ENCODE measurements at regions not wholly inside any gene's neighbourhood (a gene's known extent, or its start where the extent isn't known, plus 50 kb on each side); places are given as distances from the start of the nearest gene placed in this dataset.

- Histone ChIP-seq H3K36me3 (no peaks in the 10 kb centered on the region), H3K9me3 (peaks cover 0 to 3% of the 10 kb centered on the region in 2 donors), H3K4me3 (no peak overlapping the region), H3K4me1 (no peaks in the 10 kb centered on the region), H3K27ac (no peak overlapping the region), H3K27me3 (no peaks in the 10 kb centered on the region)
- TF ChIP-seq CTCF (IDR thresholded peaks at IDR 0.05): no peak
- intact Hi-C loops (cut with DNase I): no loop called here
- no peak for DNase-seq (ENCODE audit: low spot score in 2 of 2)
These were observed 110.6 kb downstream of the GADD45G start for GRCh38 chr9:89715318-89715858.

- intact Hi-C loops (cut with DNase I): no loop called here
- no peaks in the 10 kb centered on the region for H3K36me3 ChIP-seq
- H3K9me3 ChIP-seq: peaks cover 0 to 3% of the 10 kb centered on the region in 2 donors
- H3K4me3 ChIP-seq: no peak overlapping the region
- no peak for DNase-seq (ENCODE audit: low spot score in 2 of 2)
- H3K27me3 ChIP-seq: no peaks in the 10 kb centered on the region
- no peaks in the 10 kb centered on the region for H3K4me1 ChIP-seq
- no peak overlapping the region for H3K27ac ChIP-seq
- TF ChIP-seq CTCF (IDR thresholded peaks at IDR 0.05): no peak
These were observed 111.1 kb downstream of the GADD45G start for GRCh38 chr9:89715881-89716280.

GRCh38 chr9:89716559-89716958 is 111.7 kb downstream of the GADD45G start:
- Histone ChIP-seq H3K4me3 (no peak overlapping the region), H3K27ac (no peak overlapping the region), H3K36me3 (no peaks in the 10 kb centered on the region), H3K4me1 (no peaks in the 10 kb centered on the region), H3K9me3 (peaks cover 0 to 3% of the 10 kb centered on the region in 2 donors), H3K27me3 (no peaks in the 10 kb centered on the region)
- DNase-seq (ENCODE audit: low spot score in 2 of 2): no peak
- TF ChIP-seq CTCF (IDR thresholded peaks at IDR 0.05): no peak
- intact Hi-C loops (cut with DNase I): no loop called here

GRCh38 chr9:89718176-89718575 is 113.4 kb downstream of the GADD45G start:
- Histone ChIP-seq H3K9me3 (peaks cover 0 to 3% of the 10 kb centered on the region in 2 donors), H3K4me1 (no peaks in the 10 kb centered on the region), H3K4me3 (no peak overlapping the region), H3K27ac (no peak overlapping the region), H3K36me3 (no peaks in the 10 kb centered on the region), H3K27me3 (no peaks in the 10 kb centered on the region)
- TF ChIP-seq CTCF (IDR thresholded peaks at IDR 0.05): no peak
- intact Hi-C loops (cut with DNase I): no loop called here
- DNase-seq (ENCODE audit: low spot score in 2 of 2): no peak

GRCh38 chr9:89718651-89719050 is 113.8 kb downstream of the GADD45G start:
- Histone ChIP-seq H3K4me1 (no peaks in the 10 kb centered on the region), H3K36me3 (no peaks in the 10 kb centered on the region), H3K27ac (no peak overlapping the region), H3K27me3 (no peaks in the 10 kb centered on the region), H3K4me3 (no peak overlapping the region), H3K9me3 (peaks cover 0 to 3% of the 10 kb centered on the region in 2 donors)
- intact Hi-C loops (cut with DNase I): no loop called here
- DNase-seq (ENCODE audit: low spot score in 2 of 2): no peak
- TF ChIP-seq CTCF (IDR thresholded peaks at IDR 0.05): no peak

- Histone ChIP-seq H3K4me1 (no peaks in the 10 kb centered on the region), H3K4me3 (no peak overlapping the region), H3K27me3 (no peaks in the 10 kb centered on the region), H3K36me3 (no peaks in the 10 kb centered on the region), H3K27ac (no peak overlapping the region), H3K9me3 (peaks cover 0 to 3% of the 10 kb centered on the region in 2 donors)
- intact Hi-C loops (cut with DNase I): no loop called here
- no peak for DNase-seq (ENCODE audit: low spot score in 2 of 2)
- no peak for TF ChIP-seq CTCF (IDR thresholded peaks at IDR 0.05)
These were observed 114.4 kb downstream of the GADD45G start for GRCh38 chr9:89719202-89719601.

All from ascending aorta (tissue), 2 donors.